NCI-H2171 treated with DMSO at 0.1 percent for 48 hours (cell line): ENCODE measurements at regions not wholly inside any gene's neighbourhood (a gene's known extent, or its start where the extent isn't known, plus 50 kb on each side); places are given as distances from the start of the nearest gene placed in this dataset.
"Not testable (repeated sequence)": the region's sequence is repeated elsewhere in the genome, so short reads cannot be mapped to it uniquely, and the experiment has no call there.

Experiments used
- DNase-seq: peaks from one replicate; lab custom pipeline; 2025; lab: John Stamatoyannopoulos, UW

GRCh38 chr6:6978731-6979130 lies 129.0 kb upstream of the RREB1 start:
- no peak for DNase-seq

- no peak for DNase-seq
Measured at GRCh38 chr6:6980999-6981597, 126.7 kb upstream of the RREB1 start.

GRCh38 chr6:6981681-6982322 lies 126.0 kb upstream of the RREB1 start:
- DNase-seq: no peak

GRCh38 chr6:6982663-6983062 lies 125.1 kb upstream of the RREB1 start:
- no peak for DNase-seq

GRCh38 chr6:6984585-6985366 lies 123.0 kb upstream of the RREB1 start:
- no peak for DNase-seq

- DNase-seq: no peak
Measured at GRCh38 chr6:6986344-6986743, 121.4 kb upstream of the RREB1 start.

- no peak for DNase-seq
Measured at GRCh38 chr6:6987749-6988148, 120.0 kb upstream of the RREB1 start.

- DNase-seq: not testable (repeated sequence)
Measured at GRCh38 chr6:6990059-6990458, 117.7 kb upstream of the RREB1 start.

GRCh38 chr6:6993503-6994237 lies 114.1 kb upstream of the RREB1 start:
- no peak for DNase-seq

GRCh38 chr6:6994796-6995195 lies 113.0 kb upstream of the RREB1 start:
- no peak for DNase-seq

- no peak for DNase-seq
Measured at GRCh38 chr6:6995328-6995727, 112.4 kb upstream of the RREB1 start.

GRCh38 chr6:6996124-6996523 lies 111.6 kb upstream of the RREB1 start:
- no peak for DNase-seq

- no peak for DNase-seq
Measured at GRCh38 chr6:6997263-6998193, 110.2 kb upstream of the RREB1 start.

- DNase-seq: no peak
Measured at GRCh38 chr6:6998194-6998569, 109.6 kb upstream of the RREB1 start.

GRCh38 chr6:7000825-7001777 lies 106.7 kb upstream of the RREB1 start:
- no peak for DNase-seq

- DNase-seq: no peak
Measured at GRCh38 chr6:7003041-7003440, 104.7 kb upstream of the RREB1 start.

- DNase-seq: no peak
Measured at GRCh38 chr6:7004581-7005297, 103.0 kb upstream of the RREB1 start.

- no peak for DNase-seq
Measured at GRCh38 chr6:7006515-7007191, 101.1 kb upstream of the RREB1 start.

- no peak for DNase-seq
Measured at GRCh38 chr6:7008451-7008988, 99.2 kb upstream of the RREB1 start.
